ENCODE measurements at regions not wholly inside any gene's neighbourhood (a gene's known extent, or its start where the extent isn't known, plus 50 kb on each side); places are given as distances from the start of the nearest gene placed in this dataset.

DNA sequence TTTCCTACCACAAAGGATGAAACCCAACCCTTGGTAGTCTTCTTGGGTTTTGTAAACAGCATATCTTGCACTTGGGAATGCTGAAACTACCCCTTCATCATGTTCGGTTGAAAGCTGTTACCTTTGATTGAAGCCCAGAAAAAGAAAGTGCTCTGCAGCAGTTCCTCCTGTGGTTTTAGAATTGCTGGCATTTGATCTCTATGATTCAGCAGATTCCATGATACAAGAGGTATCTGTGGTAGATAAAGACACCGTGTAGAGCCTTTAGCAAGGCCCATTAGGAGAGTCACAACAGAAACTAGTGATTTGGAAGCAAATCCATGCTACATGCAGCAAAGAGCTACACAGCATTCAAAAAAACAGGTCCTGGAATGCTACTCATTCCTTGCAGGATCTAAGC is 557.0 kb downstream of the TLE1 start:
- TF ChIP-seq, protein P1, sequence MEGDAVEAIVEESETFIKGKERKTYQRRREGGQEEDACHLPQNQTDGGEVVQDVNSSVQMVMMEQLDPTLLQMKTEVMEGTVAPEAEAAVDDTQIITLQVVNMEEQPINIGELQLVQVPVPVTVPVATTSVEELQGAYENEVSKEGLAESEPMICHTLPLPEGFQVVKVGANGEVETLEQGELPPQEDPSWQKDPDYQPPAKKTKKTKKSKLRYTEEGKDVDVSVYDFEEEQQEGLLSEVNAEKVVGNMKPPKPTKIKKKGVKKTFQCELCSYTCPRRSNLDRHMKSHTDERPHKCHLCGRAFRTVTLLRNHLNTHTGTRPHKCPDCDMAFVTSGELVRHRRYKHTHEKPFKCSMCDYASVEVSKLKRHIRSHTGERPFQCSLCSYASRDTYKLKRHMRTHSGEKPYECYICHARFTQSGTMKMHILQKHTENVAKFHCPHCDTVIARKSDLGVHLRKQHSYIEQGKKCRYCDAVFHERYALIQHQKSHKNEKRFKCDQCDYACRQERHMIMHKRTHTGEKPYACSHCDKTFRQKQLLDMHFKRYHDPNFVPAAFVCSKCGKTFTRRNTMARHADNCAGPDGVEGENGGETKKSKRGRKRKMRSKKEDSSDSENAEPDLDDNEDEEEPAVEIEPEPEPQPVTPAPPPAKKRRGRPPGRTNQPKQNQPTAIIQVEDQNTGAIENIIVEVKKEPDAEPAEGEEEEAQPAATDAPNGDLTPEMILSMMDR (IDR thresholded peaks at IDR 0.05), result no peak
- TF ChIP-seq POLR2A (IDR thresholded peaks at IDR 0.05) (no peak), EP300 (IDR thresholded peaks at IDR 0.05) (no peak), POLR2AphosphoS5 (IDR thresholded peaks at IDR 0.05) (no peak)
- no peak overlapping the region for H3K27ac ChIP-seq
- no peaks in the 10 kb centered on the region for H3K27me3 ChIP-seq
- no peaks in the 10 kb centered on the region for H3K36me3 ChIP-seq
- H3K9me3 ChIP-seq, result no peaks in the 10 kb centered on the region
- no peak for ATAC-seq
- no peaks in the 10 kb centered on the region for H3K4me1 ChIP-seq
- H3K4me3 ChIP-seq, result no peak overlapping the region
- WGBS, 2 donors (ENCODE audit: low coverage in 1 of 2), result 40% methylated on average over 2 of the region's 2 CpGs; no CpG with 5 or more reads in 1 of the 2 donors

- no peak overlapping the region for H3K4me3 ChIP-seq
- 38 to 53% methylated on average over 3 to 6 of the region's 6 CpGs for WGBS, 2 donors (ENCODE audit: low coverage in 1 of 2)
- no peaks in the 10 kb centered on the region for H3K4me1 ChIP-seq
- H3K9me3 ChIP-seq, result no peaks in the 10 kb centered on the region
- no peaks in the 10 kb centered on the region for H3K36me3 ChIP-seq
- ATAC-seq, result no peak
- TF ChIP-seq POLR2AphosphoS5 (IDR thresholded peaks at IDR 0.05) (no peak), POLR2A (IDR thresholded peaks at IDR 0.05) (no peak), EP300 (IDR thresholded peaks at IDR 0.05) (no peak)
- TF ChIP-seq, protein P1 (IDR thresholded peaks at IDR 0.05), result no peak
- no peak overlapping the region for H3K27ac ChIP-seq
- no peaks in the 10 kb centered on the region for H3K27me3 ChIP-seq
Observed at GRCh38 chr9:81128701-81129100, 560.6 kb downstream of the TLE1 start.

DNA sequence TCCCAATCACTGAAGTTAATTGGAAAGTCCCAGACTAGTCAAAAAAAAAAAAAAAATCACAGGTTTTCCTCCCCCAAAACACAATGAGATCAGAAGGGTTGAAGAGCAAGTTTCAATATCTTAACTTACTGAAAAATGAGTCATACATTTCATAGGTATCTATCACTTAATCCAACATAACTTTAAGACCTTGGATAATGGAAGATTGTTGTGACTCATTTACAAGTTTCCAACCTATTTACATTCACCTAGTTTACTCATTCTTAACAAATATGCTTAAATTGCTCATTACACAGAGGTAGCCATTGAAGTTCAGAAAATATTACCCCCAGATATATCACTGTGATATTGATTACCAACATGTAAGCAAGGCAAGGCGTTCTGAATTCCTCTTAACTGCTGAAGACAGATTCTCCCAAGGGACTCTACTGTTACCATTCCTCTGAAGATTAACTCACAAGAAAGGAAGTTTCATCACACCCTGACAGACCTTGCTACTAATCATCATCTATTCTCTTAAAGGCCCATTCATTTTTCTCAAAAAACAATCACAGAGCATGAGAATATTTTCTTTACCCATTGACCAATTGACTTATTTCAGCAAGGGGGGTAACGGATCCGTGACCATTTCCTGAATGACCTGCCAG is 563.8 kb downstream of the TLE1 start:
- ATAC-seq, result no peak
- no peaks in the 10 kb centered on the region for H3K4me1 ChIP-seq
- TF ChIP-seq EP300 (IDR thresholded peaks at IDR 0.05) (no peak), POLR2A (IDR thresholded peaks at IDR 0.05) (no peak), POLR2AphosphoS5 (IDR thresholded peaks at IDR 0.05) (no peak)
- TF ChIP-seq, protein P1 (IDR thresholded peaks at IDR 0.05), result no peak
- H3K9me3 ChIP-seq, result no peaks in the 10 kb centered on the region
- no peak overlapping the region for H3K4me3 ChIP-seq
- no peaks in the 10 kb centered on the region for H3K36me3 ChIP-seq
- H3K27ac ChIP-seq, result no peak overlapping the region
- WGBS, 2 donors (ENCODE audit: low coverage in 1 of 2), result 62 to 75% methylated on average over 3 of the region's 3 CpGs
- H3K27me3 ChIP-seq, result no peaks in the 10 kb centered on the region

DNA sequence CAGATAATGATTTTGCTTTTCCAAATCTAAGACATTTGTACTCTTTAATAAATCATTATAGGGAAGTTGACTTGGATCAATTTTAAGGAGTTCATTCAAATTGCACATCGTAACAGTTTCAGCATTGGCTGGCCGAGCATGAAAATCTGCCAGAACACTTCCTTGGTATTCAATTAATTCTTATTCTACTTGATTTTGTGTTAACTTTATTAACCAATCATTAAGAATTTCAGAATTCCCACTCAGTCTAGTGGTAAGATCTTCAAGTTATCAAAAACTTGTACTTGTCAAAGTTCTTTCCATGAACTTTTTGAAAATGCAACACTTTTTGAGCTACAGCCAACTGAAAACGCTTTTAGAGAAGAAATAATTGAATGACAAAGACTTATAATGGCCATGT is 565.8 kb downstream of the TLE1 start:
- WGBS, 2 donors (ENCODE audit: low coverage in 1 of 2), result 90 to 94% methylated on average over 3 of the region's 3 CpGs

DNA sequence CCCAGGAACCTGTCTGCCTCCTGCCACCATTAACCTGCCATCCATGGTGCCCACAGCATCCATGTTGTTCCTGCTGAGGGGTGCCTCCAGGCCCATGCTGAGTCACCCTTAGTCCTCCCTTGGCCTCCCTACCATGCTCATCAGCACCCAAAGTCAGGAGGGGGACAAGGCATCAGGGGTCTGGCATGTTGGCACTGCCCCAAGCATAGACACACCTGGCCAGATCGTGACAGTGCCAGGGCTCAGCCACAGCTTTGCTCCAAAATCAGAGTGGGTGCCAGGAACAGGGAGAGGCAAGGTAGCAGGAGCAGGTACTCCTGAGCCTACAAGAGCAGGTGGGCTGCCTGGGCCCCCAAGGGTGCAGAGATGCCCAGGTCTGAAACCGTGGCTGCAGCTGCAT is 566.6 kb downstream of the TLE1 start:
- no peak for ATAC-seq
- Histone ChIP-seq H3K4me1 (no peaks in the 10 kb centered on the region), H3K9me3 (no peaks in the 10 kb centered on the region), H3K27me3 (no peaks in the 10 kb centered on the region), H3K4me3 (no peak overlapping the region), H3K36me3 (no peaks in the 10 kb centered on the region), H3K27ac (no peak overlapping the region)
- WGBS, 2 donors (ENCODE audit: low coverage in 1 of 2), result no CpG with 5 or more reads among the region's 2 CpGs
- TF ChIP-seq EP300 (IDR thresholded peaks at IDR 0.05), result no peak
- TF ChIP-seq, protein P1 (IDR thresholded peaks at IDR 0.05), result no peak
- no peak for TF ChIP-seq POLR2AphosphoS5 (IDR thresholded peaks at IDR 0.05)
- TF ChIP-seq POLR2A (IDR thresholded peaks at IDR 0.05), result no peak

More for the DNA sequence above, 565.8 kb downstream of the TLE1 start:
- no peaks in the 10 kb centered on the region for H3K9me3 ChIP-seq
- H3K27ac ChIP-seq, result no peak overlapping the region
- H3K27me3 ChIP-seq, result no peaks in the 10 kb centered on the region
- no peaks in the 10 kb centered on the region for H3K4me1 ChIP-seq
- no peak for ATAC-seq
- H3K36me3 ChIP-seq, result no peaks in the 10 kb centered on the region
- no peak overlapping the region for H3K4me3 ChIP-seq
- TF ChIP-seq POLR2A (IDR thresholded peaks at IDR 0.05) (no peak), EP300 (IDR thresholded peaks at IDR 0.05) (no peak), POLR2AphosphoS5 (IDR thresholded peaks at IDR 0.05) (no peak)
- TF ChIP-seq, protein P1 (IDR thresholded peaks at IDR 0.05), result no peak
